ENCODE measurements at regions not wholly inside any gene's neighbourhood (a gene's known extent, or its start where the extent isn't known, plus 50 kb on each side); places are given as distances from the start of the nearest gene placed in this dataset.

GRCh38 chr6:81694855-81695254 is 57.6 kb downstream of the TENT5A start:
- DNase-seq: no peak

DNA sequence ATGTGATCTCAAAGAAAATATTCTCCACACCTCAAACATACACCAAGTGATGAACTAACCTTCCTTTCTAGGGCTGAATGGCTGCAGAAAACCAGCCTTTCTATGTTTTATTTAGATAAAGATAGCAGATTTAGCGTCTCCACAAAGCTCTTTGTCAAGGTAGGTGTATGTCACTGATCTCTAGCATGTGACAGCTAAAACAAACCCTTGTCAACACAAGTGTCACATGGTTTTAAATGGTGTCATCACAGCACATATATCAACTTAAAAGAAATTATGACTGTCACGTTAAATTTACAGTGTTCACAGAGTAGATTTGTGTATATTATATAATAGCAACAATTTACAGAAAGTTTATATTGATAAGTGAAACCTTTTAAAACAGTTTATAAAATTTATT is 58.3 kb downstream of the TENT5A start:
- no peak for DNase-seq

- no peak for DNase-seq
These were observed 59.2 kb downstream of the TENT5A start for GRCh38 chr6:81693266-81693665.

- DNase-seq: no peak
These were observed 62.4 kb downstream of the TENT5A start for GRCh38 chr6:81690073-81690472.

- DNase-seq: no peak
These were observed 62.9 kb downstream of the TENT5A start for GRCh38 chr6:81689580-81689979.

DNA sequence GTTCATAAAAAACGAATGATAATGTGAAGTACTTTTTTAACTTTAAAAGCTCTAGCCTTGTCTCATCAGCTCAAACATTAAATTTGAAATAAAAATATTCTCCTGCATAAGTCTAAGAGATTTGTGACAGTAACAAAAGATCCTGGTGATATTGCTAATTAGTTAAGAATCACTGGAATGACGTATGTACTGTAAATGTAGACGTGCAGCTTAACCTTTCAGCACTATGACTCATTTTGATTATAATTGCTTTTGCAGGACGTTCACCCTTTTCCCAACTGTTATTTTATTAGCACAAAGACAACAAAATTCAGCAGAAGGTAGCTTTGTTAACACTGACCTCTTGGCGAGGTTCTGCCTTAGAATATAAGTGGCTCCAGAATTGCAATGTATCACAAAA is 68.6 kb downstream of the TENT5A start:
- DNase-seq: no peak

GRCh38 chr6:81682858-81683620 is 69.4 kb downstream of the TENT5A start:
- no peak for DNase-seq

DNA sequence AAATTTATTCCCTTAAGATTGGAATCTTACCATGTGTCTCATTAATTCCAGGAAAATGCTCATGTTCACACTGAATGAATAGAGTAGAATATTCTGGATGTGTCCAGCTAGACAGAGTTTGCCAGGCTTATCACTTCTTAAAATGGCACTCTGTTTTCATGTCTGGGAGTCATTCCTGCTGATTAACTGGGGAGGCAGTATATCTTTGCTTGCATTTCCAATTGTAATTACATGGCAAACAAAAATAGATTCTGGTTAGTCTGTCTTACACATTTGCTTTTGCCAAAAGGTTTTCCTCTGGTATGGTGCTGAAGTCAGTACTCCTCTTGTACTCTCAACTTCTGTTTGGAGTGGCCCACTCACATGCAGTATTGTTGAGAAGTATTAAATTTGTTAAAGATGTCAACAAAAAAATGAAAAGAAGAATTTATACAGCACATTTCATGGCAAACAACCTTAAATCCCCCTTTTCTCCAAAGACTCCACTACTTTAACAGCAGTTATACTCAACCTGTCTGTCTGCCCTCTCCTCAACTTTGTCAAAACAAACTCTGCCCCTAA is 70.2 kb downstream of the TENT5A start:
- no peak for DNase-seq

DNA sequence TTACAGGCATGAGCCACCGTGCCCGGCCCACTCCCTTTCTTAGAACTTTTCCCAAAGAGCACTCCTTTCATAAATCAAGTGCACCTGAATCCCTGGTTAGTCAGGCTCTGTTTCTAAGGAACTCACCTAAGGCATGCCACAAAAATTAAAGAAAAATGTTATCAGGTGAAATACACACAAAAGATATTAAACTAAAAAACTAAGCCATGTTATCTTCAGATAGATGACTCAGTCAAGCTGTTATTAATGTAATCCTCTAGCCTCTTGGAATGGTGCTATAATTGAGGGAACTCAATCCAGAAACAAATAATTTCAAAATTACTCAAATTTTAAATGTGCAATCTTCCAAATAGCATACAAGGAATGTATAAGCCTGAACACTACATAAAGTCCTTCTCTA is 83.0 kb downstream of the TENT5A start:
- no peak for DNase-seq

DNA sequence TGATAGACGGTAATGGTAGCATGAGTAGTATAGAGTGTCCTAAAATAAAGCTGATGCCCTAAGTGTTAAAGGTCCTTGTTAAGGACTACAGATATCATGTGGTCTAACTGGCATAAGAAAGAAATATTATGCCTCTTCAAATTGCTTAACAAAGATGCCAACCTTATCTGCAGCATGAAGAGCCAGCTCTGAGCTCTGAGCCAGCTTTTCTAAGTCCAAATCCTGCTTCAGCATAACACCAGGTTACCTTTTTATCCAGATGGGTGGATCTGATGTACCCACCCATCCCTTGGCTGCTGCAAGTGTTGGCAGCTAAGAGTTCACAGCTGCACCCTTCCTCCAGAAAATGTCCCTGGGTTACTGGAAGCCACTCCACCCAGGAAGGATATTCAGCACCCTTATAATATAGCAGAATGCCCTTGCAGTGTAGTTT is 83.8 kb downstream of the TENT5A start:
- no peak for DNase-seq

DNA sequence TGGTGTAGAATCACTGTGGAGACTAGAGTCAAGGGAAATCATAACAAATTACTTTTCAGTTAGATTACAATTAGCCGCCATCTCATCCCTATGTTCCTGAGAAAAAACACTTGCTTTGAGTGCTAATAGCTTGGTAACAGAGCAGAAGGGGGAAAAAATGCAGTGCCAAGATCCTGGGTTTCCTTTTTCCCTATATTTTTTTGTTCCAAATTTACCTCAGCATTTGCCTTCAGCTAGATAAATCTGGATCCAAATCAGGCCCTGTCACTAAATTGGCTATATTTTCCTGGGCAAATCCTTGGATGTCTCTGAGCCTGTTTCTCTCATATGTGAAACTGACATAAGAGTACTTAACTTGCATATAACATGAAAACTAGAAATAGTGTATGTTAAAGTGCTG is 86.0 kb downstream of the TENT5A start:
- no peak for DNase-seq

DNA sequence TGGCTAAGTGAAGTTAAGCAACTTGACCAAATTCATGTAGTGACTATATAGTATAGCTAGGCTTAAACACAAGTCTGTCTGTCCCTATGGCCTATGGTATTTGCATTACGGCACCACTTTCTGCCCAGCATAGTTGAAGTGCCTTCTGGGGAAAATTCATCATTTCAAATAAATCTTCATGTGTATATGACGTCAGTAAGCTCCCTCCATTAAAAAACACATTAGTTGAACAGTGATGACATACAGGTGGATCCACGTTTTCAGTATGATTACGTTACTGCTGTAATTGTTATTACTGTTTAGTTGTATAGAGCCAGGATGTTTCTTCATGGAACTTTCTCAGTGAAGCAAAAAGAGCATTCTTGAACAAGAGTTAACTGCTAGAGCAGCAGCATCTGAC is 96.2 kb downstream of the TENT5A start:
- DNase-seq: no peak

DNA sequence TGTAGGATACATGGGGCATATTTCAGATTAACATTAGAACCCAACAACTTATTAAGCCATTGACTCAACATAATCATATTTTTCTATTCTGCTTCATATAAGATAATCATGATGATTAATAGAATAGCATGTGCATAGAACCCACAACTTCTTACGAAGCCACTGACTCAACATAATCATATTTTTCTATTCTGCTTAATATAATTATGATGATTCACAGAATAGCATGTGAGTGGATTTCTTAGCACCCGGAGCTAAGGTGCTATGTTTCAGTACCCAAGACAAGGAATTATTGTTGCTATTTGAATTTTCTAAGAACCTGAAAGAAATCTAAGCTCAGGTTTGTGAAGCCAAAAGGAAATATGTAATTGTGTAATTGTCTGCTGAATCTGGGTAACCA is 96.8 kb downstream of the TENT5A start:
- no peak for DNase-seq

- DNase-seq: no peak
These were observed 104.0 kb downstream of the TENT5A start for GRCh38 chr6:81648502-81648901.

DNA sequence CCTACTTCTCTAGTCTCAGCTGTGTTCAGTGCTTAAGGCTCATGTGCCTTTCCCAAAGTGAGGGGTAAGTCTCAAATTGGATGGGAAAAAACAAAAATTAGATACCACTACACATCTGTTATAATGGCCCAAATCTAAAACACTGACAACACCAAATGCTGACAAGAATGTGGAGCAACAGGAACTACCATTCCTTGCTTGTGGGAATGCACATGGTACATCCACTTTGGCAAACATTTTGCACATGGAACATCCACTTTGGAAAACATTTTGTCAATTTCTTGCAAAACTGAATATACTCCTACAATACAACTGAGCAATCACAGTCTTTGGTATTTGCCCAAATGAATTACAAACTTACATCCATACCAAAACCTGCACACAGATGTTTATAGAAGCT is 109.3 kb downstream of the TENT5A start:
- DNase-seq: no peak

DNA sequence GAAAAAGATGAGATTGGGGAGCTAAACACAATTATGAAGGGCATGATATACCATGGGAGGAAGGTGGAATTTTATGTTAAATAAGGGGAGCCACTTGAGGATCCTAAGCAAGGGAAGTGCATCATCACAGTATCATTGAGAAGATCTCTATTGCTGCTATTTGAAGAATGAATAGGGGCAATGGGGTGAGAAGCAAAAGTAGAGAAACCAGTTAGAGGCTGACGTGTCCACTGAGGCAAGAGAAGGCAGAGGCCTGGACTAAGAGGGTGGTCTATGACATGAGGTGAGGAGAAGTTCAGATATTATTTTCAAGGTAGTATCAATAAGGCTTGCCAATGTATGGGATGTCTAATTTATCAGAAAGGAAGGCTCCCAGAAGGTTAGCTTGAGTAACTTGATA is 111.6 kb downstream of the TENT5A start:
- no peak for DNase-seq

- no peak for DNase-seq
These were observed 112.4 kb downstream of the TENT5A start for GRCh38 chr6:81640126-81640525.

- no peak for DNase-seq
These were observed 114.1 kb downstream of the TENT5A start for GRCh38 chr6:81638366-81638765.

GRCh38 chr6:81636930-81637568 is 115.4 kb downstream of the TENT5A start:
- DNase-seq: no peak

- no peak for DNase-seq
These were observed 118.2 kb downstream of the TENT5A start for GRCh38 chr6:81634155-81634880.

GRCh38 chr6:81633391-81633790 is 119.1 kb downstream of the TENT5A start:
- no peak for DNase-seq

DNA sequence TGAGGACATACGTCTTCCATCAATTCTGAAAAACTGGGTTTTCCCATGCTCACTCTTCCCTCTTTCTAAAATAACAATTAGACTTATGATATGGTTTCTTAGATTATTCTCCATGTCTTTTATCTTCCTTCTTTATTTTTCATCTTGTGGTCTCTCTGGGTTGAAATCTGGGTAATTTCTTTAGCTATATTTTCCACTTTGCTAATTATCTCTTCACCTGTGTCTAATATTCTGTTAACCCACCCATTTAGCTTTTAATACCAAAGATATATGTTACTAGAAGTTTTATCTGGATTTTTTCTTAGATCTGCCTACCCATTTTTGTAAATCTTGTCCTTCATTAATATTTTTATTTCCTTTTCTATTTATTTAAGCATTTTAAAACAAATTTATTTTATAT is 121.8 kb downstream of the TENT5A start:
- DNase-seq: no peak

DNA sequence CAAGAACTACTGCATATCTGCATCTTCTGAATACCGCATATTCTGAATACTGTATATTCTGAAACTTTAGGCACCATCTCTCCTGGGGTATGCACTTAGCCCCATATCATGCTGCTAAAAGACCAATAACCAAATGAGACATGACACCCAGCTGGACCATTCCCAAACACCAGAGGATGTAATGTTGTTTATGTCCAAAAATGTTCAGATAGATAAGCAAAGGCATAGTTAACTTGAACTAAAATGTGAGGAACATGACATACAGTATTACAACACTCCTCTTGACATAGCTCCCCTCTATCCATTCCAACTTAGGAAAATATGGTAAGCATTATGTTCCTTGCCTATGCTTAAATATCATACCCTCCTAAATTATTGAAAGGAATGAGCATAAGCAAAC is 127.3 kb downstream of the TENT5A start:
- DNase-seq: no peak

DNA sequence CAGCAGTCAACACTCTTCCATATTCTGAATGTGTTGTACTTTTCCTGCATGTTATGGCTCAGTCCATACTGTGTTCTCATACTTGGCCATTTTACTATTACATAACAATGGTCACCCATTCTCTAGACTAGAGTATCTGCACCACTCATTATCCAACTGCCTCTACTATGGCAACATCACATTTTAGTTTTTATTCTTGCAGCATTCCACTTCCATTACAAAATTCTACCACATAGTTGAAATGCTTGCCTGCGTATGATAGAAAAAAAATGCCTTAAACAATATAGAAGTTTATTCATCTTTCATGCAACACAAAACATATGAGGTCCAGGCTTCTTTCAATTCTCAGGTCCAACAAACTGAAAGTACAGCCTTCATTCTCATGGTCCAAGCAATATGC is 128.0 kb downstream of the TENT5A start:
- no peak for DNase-seq

All from NCI-H1436 treated with DMSO at 0.1 percent for 48 hours (cell line).